Neural cell (in vitro differentiated cells): ENCODE measurements at regions not wholly inside any gene's neighbourhood (a gene's known extent, or its start where the extent isn't known, plus 50 kb on each side); places are given as distances from the start of the nearest gene placed in this dataset.
A peak's percentile ranks its signal among the peaks of the same experiment; 100 is the strongest.

Experiments
- EP300 ChIP-seq: fragments of 450-650 bp; conservative IDR thresholded peaks from 2 replicates; pipeline ENCODE4 v1.6.1; 2014; ENCODE audit warnings: antibody characterized with exemption, mild to moderate bottlenecking, moderate library complexity; ENCODE audit not compliant: poor library complexity, severe bottlenecking
- EZH2 ChIP-seq: fragments of 200-600, 300-800 bp; shearing (Covaris generic), sonication (generic); IDR thresholded peaks from 2 replicates; pipeline ENCODE4 v1.6.1; 2014; ENCODE audit warnings: antibody characterized with exemption, low read length, borderline replicate concordance, mild to moderate bottlenecking; ENCODE audit not compliant: insufficient read depth, poor library complexity, severe bottlenecking
- POLR2AphosphoS5 ChIP-seq: IDR thresholded peaks from 2 replicates; pipeline ENCODE4 v1.6.1; 2012
- RAD21 ChIP-seq: fragments of 450-650 bp; conservative IDR thresholded peaks from 2 replicates; pipeline ENCODE4 v1.6.1; 2014; ENCODE audit warnings: antibody characterized with exemption, mild to moderate bottlenecking, moderate library complexity
- TF ChIP-seq, protein P1 (sequence below): fragments of 450-650 bp; IDR thresholded peaks from 2 replicates; pipeline ENCODE4 v1.5.1; 2014; ENCODE audit warnings: antibody characterized with exemption, mild to moderate bottlenecking, moderate library complexity; ENCODE audit not compliant: poor library complexity, severe bottlenecking
- TF ChIP-seq, protein P2 (sequence below): IDR thresholded peaks from 2 replicates; pipeline ENCODE4 v1.6.1; 2012; ENCODE audit warnings: borderline replicate concordance

DNA sequence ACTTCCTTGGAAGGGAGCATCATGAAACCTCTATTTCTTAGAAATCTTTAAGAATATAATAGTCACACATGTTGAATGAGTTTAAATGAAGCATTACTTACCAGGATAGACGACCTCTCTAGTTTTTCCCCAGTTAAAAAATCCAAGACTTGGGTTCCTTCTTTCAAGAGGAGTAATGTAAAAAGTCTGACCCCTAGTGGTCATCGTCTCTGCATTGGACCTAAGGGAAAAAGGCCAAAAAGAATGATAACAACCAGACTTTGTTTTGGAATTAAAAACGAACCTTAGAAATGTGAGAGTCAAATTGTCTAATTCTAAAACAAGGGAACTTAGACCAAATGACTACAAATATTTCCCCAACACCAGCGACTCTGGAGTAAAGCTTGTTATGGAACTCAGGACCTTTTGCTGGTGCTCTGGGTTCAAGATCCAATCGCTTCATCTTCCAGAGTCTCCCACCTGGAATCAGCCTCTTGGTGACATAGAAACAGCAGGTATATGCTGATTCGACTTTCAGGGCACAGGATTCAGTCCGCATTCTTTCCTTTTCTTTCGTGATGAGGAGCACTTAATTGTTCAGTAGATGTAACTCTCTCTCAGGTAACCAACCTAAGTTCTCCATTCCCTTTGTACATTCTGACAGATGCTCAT is 214.8 kb upstream of the TPRG1 start:
- TF ChIP-seq EP300 (no peak), POLR2AphosphoS5 (no peak), EZH2 (no peak), RAD21 (peak; percentile 48)
- TF ChIP-seq, protein P1, sequence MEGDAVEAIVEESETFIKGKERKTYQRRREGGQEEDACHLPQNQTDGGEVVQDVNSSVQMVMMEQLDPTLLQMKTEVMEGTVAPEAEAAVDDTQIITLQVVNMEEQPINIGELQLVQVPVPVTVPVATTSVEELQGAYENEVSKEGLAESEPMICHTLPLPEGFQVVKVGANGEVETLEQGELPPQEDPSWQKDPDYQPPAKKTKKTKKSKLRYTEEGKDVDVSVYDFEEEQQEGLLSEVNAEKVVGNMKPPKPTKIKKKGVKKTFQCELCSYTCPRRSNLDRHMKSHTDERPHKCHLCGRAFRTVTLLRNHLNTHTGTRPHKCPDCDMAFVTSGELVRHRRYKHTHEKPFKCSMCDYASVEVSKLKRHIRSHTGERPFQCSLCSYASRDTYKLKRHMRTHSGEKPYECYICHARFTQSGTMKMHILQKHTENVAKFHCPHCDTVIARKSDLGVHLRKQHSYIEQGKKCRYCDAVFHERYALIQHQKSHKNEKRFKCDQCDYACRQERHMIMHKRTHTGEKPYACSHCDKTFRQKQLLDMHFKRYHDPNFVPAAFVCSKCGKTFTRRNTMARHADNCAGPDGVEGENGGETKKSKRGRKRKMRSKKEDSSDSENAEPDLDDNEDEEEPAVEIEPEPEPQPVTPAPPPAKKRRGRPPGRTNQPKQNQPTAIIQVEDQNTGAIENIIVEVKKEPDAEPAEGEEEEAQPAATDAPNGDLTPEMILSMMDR: peak; percentile 56
- TF ChIP-seq, protein P2, sequence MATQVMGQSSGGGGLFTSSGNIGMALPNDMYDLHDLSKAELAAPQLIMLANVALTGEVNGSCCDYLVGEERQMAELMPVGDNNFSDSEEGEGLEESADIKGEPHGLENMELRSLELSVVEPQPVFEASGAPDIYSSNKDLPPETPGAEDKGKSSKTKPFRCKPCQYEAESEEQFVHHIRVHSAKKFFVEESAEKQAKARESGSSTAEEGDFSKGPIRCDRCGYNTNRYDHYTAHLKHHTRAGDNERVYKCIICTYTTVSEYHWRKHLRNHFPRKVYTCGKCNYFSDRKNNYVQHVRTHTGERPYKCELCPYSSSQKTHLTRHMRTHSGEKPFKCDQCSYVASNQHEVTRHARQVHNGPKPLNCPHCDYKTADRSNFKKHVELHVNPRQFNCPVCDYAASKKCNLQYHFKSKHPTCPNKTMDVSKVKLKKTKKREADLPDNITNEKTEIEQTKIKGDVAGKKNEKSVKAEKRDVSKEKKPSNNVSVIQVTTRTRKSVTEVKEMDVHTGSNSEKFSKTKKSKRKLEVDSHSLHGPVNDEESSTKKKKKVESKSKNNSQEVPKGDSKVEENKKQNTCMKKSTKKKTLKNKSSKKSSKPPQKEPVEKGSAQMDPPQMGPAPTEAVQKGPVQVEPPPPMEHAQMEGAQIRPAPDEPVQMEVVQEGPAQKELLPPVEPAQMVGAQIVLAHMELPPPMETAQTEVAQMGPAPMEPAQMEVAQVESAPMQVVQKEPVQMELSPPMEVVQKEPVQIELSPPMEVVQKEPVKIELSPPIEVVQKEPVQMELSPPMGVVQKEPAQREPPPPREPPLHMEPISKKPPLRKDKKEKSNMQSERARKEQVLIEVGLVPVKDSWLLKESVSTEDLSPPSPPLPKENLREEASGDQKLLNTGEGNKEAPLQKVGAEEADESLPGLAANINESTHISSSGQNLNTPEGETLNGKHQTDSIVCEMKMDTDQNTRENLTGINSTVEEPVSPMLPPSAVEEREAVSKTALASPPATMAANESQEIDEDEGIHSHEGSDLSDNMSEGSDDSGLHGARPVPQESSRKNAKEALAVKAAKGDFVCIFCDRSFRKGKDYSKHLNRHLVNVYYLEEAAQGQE: no peak
